NCI-H345 treated with DMSO at 0.1 percent for 48 hours (cell line): ENCODE measurements at regions not wholly inside any gene's neighbourhood (a gene's known extent, or its start where the extent isn't known, plus 50 kb on each side); places are given as distances from the start of the nearest gene placed in this dataset.
A peak's percentile ranks its signal among the peaks of the same experiment; 100 is the strongest.

Experiments used
- DNase-seq: peaks from one replicate; lab custom pipeline; 2025; ENCODE audit not compliant: unreplicated experiment; lab: John Stamatoyannopoulos, UW

- no peak for DNase-seq
These were observed 253.7 kb upstream of the TGFBR2 start for GRCh38 chr3:30352410-30353318.

- no peak for DNase-seq
These were observed 252.5 kb upstream of the TGFBR2 start for GRCh38 chr3:30353711-30354467.

GRCh38 chr3:30354513-30354912 lies 251.9 kb upstream of the TGFBR2 start:
- DNase-seq: no peak

DNA sequence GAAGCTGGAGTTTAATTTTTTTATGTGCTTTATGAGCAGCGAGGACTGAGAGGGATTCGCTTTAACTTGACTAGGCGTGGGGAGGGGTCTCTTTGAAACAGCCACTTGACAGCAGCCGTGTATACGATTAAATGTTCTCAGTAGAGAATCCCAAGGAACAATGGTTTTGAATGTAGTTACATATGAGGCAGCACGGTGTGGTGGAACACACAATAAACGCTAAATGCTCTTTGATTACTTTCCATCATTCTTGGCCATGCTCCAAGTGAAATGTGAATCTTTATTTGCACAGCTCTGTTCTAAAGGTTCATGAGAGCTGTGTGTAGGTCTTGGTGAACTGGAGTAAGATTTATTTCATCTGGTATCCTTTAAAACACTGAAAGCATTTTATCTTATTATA lies 251.4 kb upstream of the TGFBR2 start:
- peak; percentile 84 for DNase-seq

- no peak for DNase-seq
These were observed 250.8 kb upstream of the TGFBR2 start for GRCh38 chr3:30355622-30356021.

DNA sequence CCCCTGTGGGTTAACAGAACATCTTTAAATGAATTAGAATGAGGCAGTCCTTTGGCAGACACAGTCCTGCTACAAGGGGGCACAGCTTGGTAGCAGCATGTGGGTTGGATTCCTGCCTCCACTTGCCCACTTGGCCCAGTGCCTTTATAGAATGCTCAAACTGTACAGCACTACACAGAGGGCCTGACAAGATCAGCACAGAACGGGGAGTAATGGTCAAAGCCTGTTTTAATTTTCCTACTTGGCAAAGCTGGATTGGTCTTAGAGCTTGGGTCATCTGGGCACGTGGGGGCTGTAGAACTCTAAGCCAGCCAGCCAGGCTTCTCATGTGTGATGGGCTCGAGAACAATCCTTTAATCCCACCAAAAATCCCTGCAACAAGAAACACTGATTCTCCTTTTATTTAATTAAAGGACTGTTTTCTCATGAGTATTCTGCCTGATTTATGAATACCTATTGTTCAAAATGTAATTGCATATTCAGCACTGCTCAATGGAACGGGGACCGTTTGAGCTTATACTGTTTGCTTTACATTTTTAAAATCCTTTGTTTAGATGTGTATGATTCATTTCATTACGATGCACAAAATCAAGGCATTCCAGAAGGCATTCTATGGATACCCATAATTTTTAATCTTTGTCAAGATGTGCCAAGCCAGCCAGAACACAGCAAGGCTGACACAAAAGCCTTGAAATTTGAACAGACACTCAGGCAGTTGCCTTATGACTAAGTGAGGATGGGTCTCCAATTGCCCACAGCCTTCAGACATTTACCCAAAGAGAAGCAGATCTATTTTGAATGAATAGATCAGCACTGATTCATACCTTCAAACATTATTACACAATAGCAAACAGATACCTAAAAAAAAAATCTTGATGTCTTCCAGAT lies 249.3 kb upstream of the TGFBR2 start:
- DNase-seq: no peak

DNA sequence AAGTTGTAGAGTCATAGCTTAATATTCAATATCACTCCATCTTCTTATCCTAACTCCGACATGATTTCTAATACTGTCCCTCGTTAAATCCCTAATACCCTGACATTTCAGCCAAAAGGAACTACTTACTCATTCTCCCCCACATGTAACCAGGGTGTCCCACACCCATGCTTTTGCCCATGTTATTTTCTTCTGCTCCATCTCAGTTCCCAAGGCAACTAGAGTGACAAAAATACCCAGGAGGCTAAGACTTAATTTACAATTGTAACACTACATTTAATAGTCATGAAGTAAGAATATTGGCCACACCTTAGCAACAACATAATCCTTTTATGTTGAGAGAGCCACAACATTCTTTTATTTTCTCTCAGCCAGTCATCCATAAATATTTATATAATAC lies 248.5 kb upstream of the TGFBR2 start:
- DNase-seq: no peak

DNA sequence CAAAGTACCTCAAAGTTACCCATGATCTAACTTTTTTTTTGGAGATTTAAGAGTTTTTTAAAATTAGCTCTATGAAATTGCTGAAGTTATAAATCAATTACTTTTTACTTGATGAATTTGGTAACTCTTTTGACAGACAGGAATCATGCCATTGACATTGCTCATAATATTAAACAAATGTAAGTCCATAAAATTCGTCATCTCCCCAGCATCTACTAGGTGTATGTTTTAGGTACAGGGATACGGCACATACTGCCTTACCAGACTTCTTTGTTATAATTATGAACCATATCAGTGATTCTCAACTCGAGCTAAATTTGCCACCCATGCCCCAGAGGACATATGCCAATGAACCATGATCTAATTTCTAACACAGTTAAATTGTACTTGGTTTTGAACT lies 247.5 kb upstream of the TGFBR2 start:
- no peak for DNase-seq

DNA sequence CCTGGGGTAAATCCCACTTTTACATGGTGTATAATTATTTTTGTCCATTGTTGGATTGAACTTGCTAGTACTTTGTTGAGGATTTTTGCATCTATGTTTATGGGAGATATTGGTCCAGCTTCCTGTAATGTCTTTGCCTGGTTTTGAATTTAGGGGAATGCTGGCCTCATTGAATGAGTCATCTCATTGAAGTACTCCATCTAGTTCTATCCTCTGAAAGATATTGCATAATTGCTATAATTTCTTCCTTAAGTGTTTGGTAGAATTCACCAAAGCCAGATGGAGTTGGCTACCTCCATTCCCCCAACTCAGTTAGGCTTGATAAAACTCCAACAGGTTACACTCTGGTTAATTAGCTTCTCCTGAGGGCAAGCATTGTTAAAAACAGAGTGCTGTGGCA lies 237.4 kb upstream of the TGFBR2 start:
- no peak for DNase-seq

GRCh38 chr3:30370681-30371271 lies 235.6 kb upstream of the TGFBR2 start:
- no peak for DNase-seq

DNA sequence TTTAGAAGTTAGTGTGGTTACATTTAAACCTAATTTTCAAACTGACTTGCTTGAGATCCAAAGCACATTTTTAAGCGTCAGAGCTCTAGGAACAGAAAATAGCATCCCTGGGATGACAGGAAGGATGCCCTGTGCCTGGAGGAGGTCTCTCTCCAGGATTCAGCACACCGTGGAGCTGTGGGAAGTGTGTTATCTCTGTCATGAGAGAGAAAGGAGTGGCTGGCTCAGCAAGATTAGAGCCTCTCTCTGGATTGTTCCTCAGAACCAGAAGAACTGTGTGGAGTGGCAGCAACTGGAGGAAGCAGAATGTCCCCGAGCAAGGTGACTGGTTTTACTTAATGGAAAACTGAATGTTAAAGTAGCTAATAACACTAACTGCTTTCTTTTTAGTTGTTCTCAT lies 233.6 kb upstream of the TGFBR2 start:
- no peak for DNase-seq

DNA sequence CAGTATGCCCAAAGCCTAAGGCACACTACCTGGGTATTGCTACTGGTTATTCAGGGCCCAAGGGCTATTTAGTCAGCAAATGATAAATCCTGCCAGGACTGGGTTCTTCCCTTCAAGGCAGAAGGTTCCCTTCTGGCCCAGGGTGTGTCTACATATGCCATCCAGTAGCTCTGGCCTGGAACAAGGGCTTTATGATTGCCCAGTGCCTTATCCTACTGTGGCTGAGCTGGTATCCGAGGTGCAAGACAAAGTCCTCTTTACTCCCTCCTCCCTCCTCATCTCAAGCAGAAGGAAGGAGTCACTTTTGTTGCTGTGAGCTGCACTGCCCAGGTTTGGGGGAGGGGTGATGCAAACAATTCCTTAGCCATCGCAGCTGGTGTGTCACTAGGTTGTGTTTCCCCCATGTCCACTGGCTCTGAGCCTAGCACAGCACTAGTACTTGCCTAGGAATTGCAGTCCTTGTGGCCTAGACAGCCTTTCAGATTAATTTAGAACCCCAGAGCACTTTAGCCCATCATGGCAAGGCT lies 221.8 kb upstream of the TGFBR2 start:
- no peak for DNase-seq

GRCh38 chr3:30393079-30393478 lies 213.3 kb upstream of the TGFBR2 start:
- DNase-seq: no peak

GRCh38 chr3:30397030-30397429 lies 209.4 kb upstream of the TGFBR2 start:
- DNase-seq: no peak

DNA sequence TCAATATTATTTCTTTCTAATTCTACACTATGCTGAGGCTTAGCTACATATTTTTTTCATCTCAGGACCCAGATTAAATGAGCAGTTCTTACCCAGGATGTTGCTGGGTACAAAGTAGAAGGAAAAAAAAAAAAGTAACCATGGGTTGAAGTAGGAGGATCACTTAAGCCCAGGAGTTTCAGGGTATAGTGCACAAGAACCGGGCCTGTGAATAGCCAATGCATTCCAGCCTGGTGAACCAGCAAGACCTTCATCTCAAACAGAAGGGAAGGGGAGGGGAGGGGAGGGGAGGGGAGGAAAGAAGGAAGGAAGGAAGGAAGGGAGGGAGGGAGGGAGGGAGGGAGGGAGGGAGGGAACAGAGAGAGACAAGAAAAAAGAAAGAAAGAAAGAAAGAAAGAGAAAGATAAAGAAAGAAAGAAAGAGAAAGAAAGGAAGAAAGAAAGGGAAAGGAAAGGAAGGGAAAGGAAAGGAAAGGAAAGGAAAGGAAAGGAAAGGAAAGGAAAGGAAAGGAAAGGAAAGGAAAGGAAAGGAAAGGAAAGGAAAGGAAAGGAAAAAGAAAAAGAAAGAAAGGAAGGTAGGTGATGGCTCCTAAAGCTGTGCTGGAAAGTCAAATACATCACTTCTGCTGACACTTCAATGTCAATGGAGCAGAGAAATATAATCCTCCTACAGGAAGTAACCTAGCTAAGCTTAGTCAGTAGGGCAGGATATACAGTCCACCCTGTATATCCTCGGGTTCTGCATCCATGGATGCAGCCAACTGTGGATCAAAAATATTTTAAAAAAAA lies 206.8 kb upstream of the TGFBR2 start:
- DNase-seq: no peak

- no peak for DNase-seq
These were observed 205.5 kb upstream of the TGFBR2 start for GRCh38 chr3:30400926-30401325.

GRCh38 chr3:30401971-30402370 lies 204.4 kb upstream of the TGFBR2 start:
- DNase-seq: no peak

- DNase-seq: no peak
These were observed 198.8 kb upstream of the TGFBR2 start for GRCh38 chr3:30407651-30408050.

- DNase-seq: no peak
These were observed 198.3 kb upstream of the TGFBR2 start for GRCh38 chr3:30408105-30408557.

GRCh38 chr3:30418443-30418842 lies 188.0 kb upstream of the TGFBR2 start:
- no peak for DNase-seq
